Endothelial cell of umbilical vein (primary cell): ENCODE measurements at regions not wholly inside any gene's neighbourhood (a gene's known extent, or its start where the extent isn't known, plus 50 kb on each side); places are given as distances from the start of the nearest gene placed in this dataset.
A peak's percentile ranks its signal among the peaks of the same experiment; 100 is the strongest.

Experiments used
- BruUV-seq: library from RNA; stranded (reverse); fragments of 400-500 nt; replicated peaks from 2 replicates; lab custom pipeline; 2021; lab: Mats Ljungman, UMichigan
- CTCF ChIA-PET: fragments of 300-600, 350-600 bp; sonication (Branson Sonifier 250); formaldehyde crosslinking; loops from one replicate; lab custom pipeline; 2021; ENCODE audit warnings: antibody characterized with exemption, inconsistent platforms; lab: Charles Lee
- POLR2A ChIA-PET: fragments of 300-600, 350-600 bp; sonication (Branson Sonifier 250); formaldehyde crosslinking; loops from one replicate; lab custom pipeline; 2021; ENCODE audit warnings: antibody characterized with exemption, inconsistent platforms; lab: Charles Lee
- DNase-seq: peaks from one replicate; pipeline ENCODE4 v3.0.0-alpha.2; 2011; ENCODE audit warnings: low read depth, low spot score
- FAIRE-seq: peaks from 2 replicates; lab custom pipeline; 2011; peaks lifted over from hg19 to GRCh38; lab: Jason Lieb, UNC
- H2AFZ ChIP-seq: 2 replicates; pipeline ENCODE4 v1.6.0; 2012; ENCODE audit warnings: low read depth, low read length, control low read depth, inconsistent platforms
- H3K27ac ChIP-seq: 2 replicates; pipeline ENCODE4 v1.5.1; 2011; ENCODE audit warnings: low read depth, mild to moderate bottlenecking, control low read depth, low read length, moderate library complexity; ENCODE audit not compliant: insufficient read depth
- H3K27me3 ChIP-seq, 2 experiments: 2 replicates each; pipeline versions ENCODE4 v1.6.0 to v1.6.1; 2011; ENCODE audit warnings: low read length in 2 of 2, mixed read lengths in 1 of 2; ENCODE audit not compliant: control insufficient read depth in 2 of 2, insufficient read depth in 2 of 2
- H3K36me3 ChIP-seq, 2 experiments: 2 replicates in 1 of 2; 3 replicates in 1 of 2; pipeline ENCODE4 v1.5.1; 2011; ENCODE audit warnings: low read length in 2 of 2, mild to moderate bottlenecking in 1 of 2, moderate library complexity in 1 of 2; ENCODE audit not compliant: control insufficient read depth in 2 of 2, insufficient read depth in 2 of 2; ENCODE audit errors: extremely low read depth in 1 of 2
- H3K4me1 ChIP-seq: 3 replicates; pipeline ENCODE4 v1.5.1; 2011; ENCODE audit warnings: mild to moderate bottlenecking, low read length; ENCODE audit not compliant: control insufficient read depth, insufficient read depth; ENCODE audit errors: extremely low read depth
- H3K4me2 ChIP-seq: 2 replicates; pipeline ENCODE4 v1.6.1; 2011; ENCODE audit warnings: low read length, control low read depth, mixed read lengths; ENCODE audit not compliant: insufficient read depth
- H3K4me3 ChIP-seq, 3 experiments: fragments of 200-600 bp in 1 of 3; sonication (generic), shearing (Covaris generic) in 1 of 3; replicated peaks in 1 of 3; 2 replicates each; pipeline ENCODE4 v1.5.1; 2011 to 2016; ENCODE audit warnings: control low read depth in 3 of 3, low read length in 3 of 3, mild to moderate bottlenecking in 2 of 3, inconsistent platforms in 1 of 3, low read depth in 1 of 3, moderate library complexity in 1 of 3; ENCODE audit not compliant: insufficient read depth in 1 of 3
- H3K79me2 ChIP-seq: 2 replicates; pipeline ENCODE4 v1.6.0; 2012; ENCODE audit warnings: low read length, inconsistent platforms; ENCODE audit not compliant: control insufficient read depth, insufficient read depth
- H3K9ac ChIP-seq: replicated peaks from 2 replicates; pipeline ENCODE3; 2011; ENCODE audit warnings: low read length, control low read depth; ENCODE audit not compliant: insufficient read depth; ENCODE audit errors: extremely low read depth
- H3K9me1 ChIP-seq: replicated peaks from 3 replicates; pipeline ENCODE4 v1.6.0; 2011; ENCODE audit warnings: mild to moderate bottlenecking, low read length; ENCODE audit not compliant: control insufficient read depth, insufficient read depth; ENCODE audit errors: extremely low read depth
- H3K9me3 ChIP-seq: replicated peaks from 2 replicates; pipeline ENCODE4 v1.5.1; 2012; ENCODE audit warnings: low read length, inconsistent platforms; ENCODE audit not compliant: control insufficient read depth, insufficient read depth
- H4K20me1 ChIP-seq: replicated peaks from 2 replicates; pipeline ENCODE3; 2011; ENCODE audit warnings: mild to moderate bottlenecking, low read length; ENCODE audit not compliant: control insufficient read depth, insufficient read depth; ENCODE audit errors: extremely low read depth
- EZH2 ChIP-seq: IDR thresholded peaks from 2 replicates; pipeline ENCODE4 v1.6.1; 2012; ENCODE audit warnings: borderline replicate concordance, low read depth, mild to moderate bottlenecking, moderate library complexity, low read length, inconsistent platforms; ENCODE audit not compliant: severe bottlenecking
- FOS ChIP-seq: IDR thresholded peaks from 2 replicates; pipeline ENCODE4 v1.6.1; 2011; ENCODE audit warnings: mild to moderate bottlenecking, low read length, moderate library complexity, borderline replicate concordance; ENCODE audit not compliant: insufficient read depth
- GATA2 ChIP-seq: IDR thresholded peaks from 2 replicates; pipeline ENCODE4 v1.7.0; 2011; ENCODE audit warnings: low read depth, mild to moderate bottlenecking, moderate library complexity, mixed read lengths, low read length; ENCODE audit not compliant: insufficient read length, insufficient read depth
- JUN ChIP-seq: IDR thresholded peaks from 2 replicates; pipeline ENCODE4 v1.6.1; 2011; ENCODE audit warnings: borderline replicate concordance, low read depth; ENCODE audit not compliant: insufficient read length, insufficient read depth
- MYC ChIP-seq: IDR thresholded peaks from one replicate; pipeline ENCODE4 v1.6.1; 2011; ENCODE audit warnings: mild to moderate bottlenecking, low read depth, low read length
- POLR2A ChIP-seq: IDR thresholded peaks from 2 replicates; pipeline ENCODE4 v1.6.1; 2012; ENCODE audit warnings: low read depth, mild to moderate bottlenecking, control low read depth, low read length
- POLR2AphosphoS5 ChIP-seq: IDR thresholded peaks from 2 replicates; pipeline ENCODE4 v1.6.1; 2012; ENCODE audit warnings: low read depth, mild to moderate bottlenecking, control low read depth, low read length, moderate library complexity; ENCODE audit not compliant: insufficient read depth
- dilution Hi-C: fragments of 300-500 bp; cut with MboI; formaldehyde crosslinking; loops from one replicate; pipeline ENCODE4 v1.15.0; 2019; ENCODE audit warnings: low sequenced_read_pairs; ENCODE audit not compliant: extremely low pct_ligation_motif_present
- intact Hi-C: fragments of 100-400 bp; cut with micrococcal nuclease; formaldehyde crosslinking; loops from one replicate; pipeline ENCODE4 v1.10.0; 2022
- TF ChIP-seq, protein P1 (sequence below), 2 donors: IDR thresholded peaks; 1 replicate in 1 of 2; 2 replicates in 1 of 2; pipeline ENCODE4 v1.5.1; 2011; ENCODE audit warnings: low read length in 2 of 2, mild to moderate bottlenecking in 2 of 2, moderate library complexity in 2 of 2, control low read depth in 1 of 2, inconsistent platforms in 1 of 2, low read depth in 1 of 2; ENCODE audit not compliant: insufficient read depth in 1 of 2; ENCODE audit errors: extremely low read depth in 1 of 2
- TF ChIP-seq, protein P2 (sequence below): IDR thresholded peaks from 2 replicates; pipeline ENCODE4 v1.6.1; 2011; ENCODE audit not compliant: insufficient read depth, insufficient read length

DNA sequence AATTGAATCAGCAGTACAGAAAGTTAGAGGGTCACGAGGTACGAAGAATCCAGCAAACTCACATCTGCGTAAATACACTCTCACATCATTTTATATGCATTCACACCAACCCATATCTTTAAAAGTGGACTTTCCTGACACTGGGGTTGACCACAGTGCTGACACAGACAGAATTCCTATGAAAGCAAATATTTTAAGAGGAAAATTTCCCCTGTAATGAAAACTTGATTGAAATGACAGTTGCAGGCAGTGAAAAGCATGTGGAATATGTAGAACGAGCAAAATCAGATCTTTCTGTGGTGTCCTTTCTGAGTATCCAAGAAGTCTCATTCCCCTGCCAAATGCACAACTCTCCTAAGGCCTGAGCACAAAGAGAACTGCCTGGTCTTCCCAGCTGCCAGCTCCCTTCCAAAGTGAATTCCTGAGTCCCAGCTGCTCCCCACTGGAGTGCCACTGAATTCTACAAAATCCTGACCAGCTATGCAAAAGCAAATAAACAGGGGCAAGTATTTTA lies 50.5 kb upstream of the FAM9C start:
- CTCF ChIA-PET = interaction anchor here (1.3 kb wide), 1 partner anchor 12 kb away, joined by 4 read pairs; no protein-coding TSS in a partner anchor

DNA sequence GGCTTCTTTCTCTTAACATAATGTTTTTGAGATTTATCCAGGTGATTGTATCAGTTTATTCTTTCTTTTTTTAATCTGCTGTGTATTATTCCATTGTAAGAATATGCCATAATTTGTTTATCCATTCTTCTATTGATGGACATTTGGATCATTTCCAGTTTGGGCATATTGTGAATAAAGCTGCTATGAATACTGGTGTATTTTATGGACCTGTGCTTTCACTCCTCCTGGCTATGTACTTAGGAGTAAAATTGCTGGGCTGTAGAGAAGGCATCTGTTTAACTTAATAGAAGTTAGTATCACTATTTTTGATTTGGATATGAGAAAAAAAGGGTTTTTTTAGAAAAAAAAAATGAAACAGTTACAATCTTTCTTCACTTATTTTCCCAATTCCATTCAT lies 50.0 kb upstream of the FAM9C start:
- Histone ChIP-seq H3K79me2 (no peaks in the 10 kb centered on the region), H3K27me3 (no peaks in the 10 kb centered on the region), H3K4me1 (peaks cover 46% of the 10 kb centered on the region), H3K9me3 (no peaks in the 10 kb centered on the region), H3K9ac (no peak overlapping the region), H3K36me3 (no peaks in the 10 kb centered on the region), H3K4me2 (no peak overlapping the region), H3K9me1 (no peaks in the 10 kb centered on the region), H4K20me1 (no peaks in the 10 kb centered on the region), H3K27ac (no peak overlapping the region), H3K4me3 (no peak overlapping the region), H2AFZ (no peak overlapping the region)
- no peak for FAIRE-seq
- intact Hi-C loops (no loop called here), dilution Hi-C loops (no loop called here)
- ChIA-PET CTCF (interaction anchor here (1.3 kb wide), 1 partner anchor 11 kb away, joined by 4 read pairs; no protein-coding TSS in a partner anchor), POLR2A (interaction anchor here (0.6 kb wide), 1 partner anchor 246 kb away, joined by 3 read pairs; no protein-coding TSS in a partner anchor)
- BruUV-seq = no TSS peak
- peak; percentile 50 for DNase-seq
- TF ChIP-seq FOS (no peak), MYC (no peak), EZH2 (no peak), POLR2AphosphoS5 (no peak), POLR2A (no peak), GATA2 (no peak), JUN (no peak)
- TF ChIP-seq, protein P1, sequence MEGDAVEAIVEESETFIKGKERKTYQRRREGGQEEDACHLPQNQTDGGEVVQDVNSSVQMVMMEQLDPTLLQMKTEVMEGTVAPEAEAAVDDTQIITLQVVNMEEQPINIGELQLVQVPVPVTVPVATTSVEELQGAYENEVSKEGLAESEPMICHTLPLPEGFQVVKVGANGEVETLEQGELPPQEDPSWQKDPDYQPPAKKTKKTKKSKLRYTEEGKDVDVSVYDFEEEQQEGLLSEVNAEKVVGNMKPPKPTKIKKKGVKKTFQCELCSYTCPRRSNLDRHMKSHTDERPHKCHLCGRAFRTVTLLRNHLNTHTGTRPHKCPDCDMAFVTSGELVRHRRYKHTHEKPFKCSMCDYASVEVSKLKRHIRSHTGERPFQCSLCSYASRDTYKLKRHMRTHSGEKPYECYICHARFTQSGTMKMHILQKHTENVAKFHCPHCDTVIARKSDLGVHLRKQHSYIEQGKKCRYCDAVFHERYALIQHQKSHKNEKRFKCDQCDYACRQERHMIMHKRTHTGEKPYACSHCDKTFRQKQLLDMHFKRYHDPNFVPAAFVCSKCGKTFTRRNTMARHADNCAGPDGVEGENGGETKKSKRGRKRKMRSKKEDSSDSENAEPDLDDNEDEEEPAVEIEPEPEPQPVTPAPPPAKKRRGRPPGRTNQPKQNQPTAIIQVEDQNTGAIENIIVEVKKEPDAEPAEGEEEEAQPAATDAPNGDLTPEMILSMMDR (IDR thresholded peaks at IDR 0.05; ENCODE audit: extremely low read depth in 1 of 2, insufficient read depth in 1 of 2, low read depth in 1 of 2, low read length in 2 of 2) = no peak
- TF ChIP-seq, protein P2, sequence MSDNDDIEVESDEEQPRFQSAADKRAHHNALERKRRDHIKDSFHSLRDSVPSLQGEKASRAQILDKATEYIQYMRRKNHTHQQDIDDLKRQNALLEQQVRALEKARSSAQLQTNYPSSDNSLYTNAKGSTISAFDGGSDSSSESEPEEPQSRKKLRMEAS = no peak

More for the DNA sequence above, 50.5 kb upstream of the FAM9C start:
- H3K9me3 ChIP-seq = no peaks in the 10 kb centered on the region
- POLR2A ChIA-PET = interaction anchor here (0.6 kb wide), 1 partner anchor 246 kb away, joined by 3 read pairs; no protein-coding TSS in a partner anchor
- H2AFZ ChIP-seq = no peak overlapping the region
- dilution Hi-C loops (no loop called here), intact Hi-C loops (no loop called here)
- H3K27me3 ChIP-seq = no peaks in the 10 kb centered on the region
- no peak overlapping the region for H3K4me2 ChIP-seq
- H4K20me1 ChIP-seq = no peaks in the 10 kb centered on the region
- no TSS peak for BruUV-seq
- H3K9me1 ChIP-seq = no peaks in the 10 kb centered on the region
- H3K4me3 ChIP-seq = no peak overlapping the region
- H3K79me2 ChIP-seq = no peaks in the 10 kb centered on the region
- H3K27ac ChIP-seq = no peak overlapping the region
- FAIRE-seq (peak; percentile 28), DNase-seq (peak; percentile 28)
- TF ChIP-seq EZH2 = no peak
- peaks cover 51% of the 10 kb centered on the region for H3K4me1 ChIP-seq
- H3K36me3 ChIP-seq = no peaks in the 10 kb centered on the region
- no peak overlapping the region for H3K9ac ChIP-seq
